Fibroblast of mammary gland (primary cell): ENCODE measurements at regions not wholly inside any gene's neighbourhood (a gene's known extent, or its start where the extent isn't known, plus 50 kb on each side); places are given as distances from the start of the nearest gene placed in this dataset.

Source experiments
- DNase-seq: peaks from one replicate; pipeline ENCODE4 v3.0.0-alpha.2; 2010; ENCODE audit warnings: low read depth
- H3K4me3 ChIP-seq: 2 replicates; pipeline ENCODE4 v1.5.1; 2011; ENCODE audit warnings: low read depth, mild to moderate bottlenecking, low read length, moderate library complexity; ENCODE audit not compliant: control insufficient read depth
- CTCF ChIP-seq: conservative IDR thresholded peaks from 2 replicates; pipeline ENCODE4 v1.5.1; 2011; ENCODE audit warnings: low read depth, low read length, inconsistent platforms; ENCODE audit not compliant: control insufficient read depth, insufficient read depth

- TF ChIP-seq CTCF: peak; percentile 41
These were observed 285.2 kb upstream of the GATB start for GRCh38 chr4:152045807-152046571.

GRCh38 chr4:152045449-152045806 lies 284.6 kb upstream of the GATB start:
- no peak for TF ChIP-seq CTCF
- no peak for DNase-seq
- H3K4me3 ChIP-seq: no peak overlapping the region

More at GRCh38 chr4:152045807-152046571, 285.2 kb upstream of the GATB start:
- H3K4me3 ChIP-seq: no peak overlapping the region
- no peak for DNase-seq

GRCh38 chr4:152044331-152045036 lies 283.7 kb upstream of the GATB start:
- TF ChIP-seq CTCF: no peak
- DNase-seq: no peak

GRCh38 chr4:152041295-152041694 lies 280.5 kb upstream of the GATB start:
- no peak overlapping the region for H3K4me3 ChIP-seq
- DNase-seq: no peak
- TF ChIP-seq CTCF: no peak

More at GRCh38 chr4:152044331-152045036, 283.7 kb upstream of the GATB start:
- H3K4me3 ChIP-seq: no peak overlapping the region

- no peak for TF ChIP-seq CTCF
- no peak overlapping the region for H3K4me3 ChIP-seq
- peak; percentile 18 for DNase-seq
These were observed 278.9 kb upstream of the GATB start for GRCh38 chr4:152039691-152040090.

- peak; percentile 58 for DNase-seq
- TF ChIP-seq CTCF: no peak
- H3K4me3 ChIP-seq: no peak overlapping the region
These were observed 278.2 kb upstream of the GATB start for GRCh38 chr4:152039023-152039481.
